Activated CD8-positive, alpha-beta T cell treated with anti-CD3 and anti-CD28 coated beads, Interleukin-2, amount 10 ng/mL, durations not matched to agents 7 days and 5 days (primary cell): ENCODE measurements at regions not wholly inside any gene's neighbourhood (a gene's known extent, or its start where the extent isn't known, plus 50 kb on each side); places are given as distances from the start of the nearest gene placed in this dataset.

Source experiments
- ATAC-seq: fragments of 150-1000 bp; cut with Tn5 transposase; one replicate; pipeline ENCODE4 v1.10.0; 2021; ENCODE audit warnings: moderate library complexity
- CTCF ChIA-PET: fragments of 350-600 bp; sonication (Branson Sonifier 250); formaldehyde crosslinking; loops from one replicate; lab custom pipeline; 2021; ENCODE audit warnings: antibody characterized with exemption; lab: Charles Lee
- POLR2A ChIA-PET: fragments of 350-600 bp; sonication (Branson Sonifier 250); formaldehyde crosslinking; loops from one replicate; lab custom pipeline; 2021; ENCODE audit warnings: antibody characterized with exemption; lab: Charles Lee
- DNase-seq: peaks from one replicate; pipeline ENCODE4 v3.0.0-alpha.2; 2020
- H3K27ac Mint-ChIP-seq: one replicate; pipeline ENCODE4 v1.8.0; 2021; ENCODE audit warnings: mild to moderate bottlenecking, mixed read lengths
- H3K27me3 Mint-ChIP-seq: one replicate; pipeline ENCODE4 v1.8.0; 2021; ENCODE audit warnings: low read depth, mixed read lengths
- H3K36me3 Mint-ChIP-seq: one replicate; pipeline ENCODE4 v1.8.0; 2021; ENCODE audit warnings: low read depth, mixed read lengths
- H3K4me1 Mint-ChIP-seq: one replicate; pipeline ENCODE4 v1.8.0; 2021; ENCODE audit warnings: low read depth, mixed read lengths
- H3K4me3 Mint-ChIP-seq: one replicate; pipeline ENCODE4 v1.8.0; 2021; ENCODE audit warnings: mild to moderate bottlenecking, mixed read lengths
- H3K9me3 Mint-ChIP-seq: one replicate; pipeline ENCODE4 v1.8.0; 2022; ENCODE audit warnings: mixed read lengths; ENCODE audit not compliant: insufficient read depth

- ChIA-PET CTCF (no interaction called here), POLR2A (no interaction called here)
- H3K36me3 Mint-ChIP-seq = no peaks in the 10 kb centered on the region
- peaks cover 3% of the 10 kb centered on the region for H3K9me3 Mint-ChIP-seq
- ATAC-seq = no peak
- peaks cover 21% of the 10 kb centered on the region for H3K27me3 Mint-ChIP-seq
- no peaks in the 10 kb centered on the region for H3K4me1 Mint-ChIP-seq
- no peak for DNase-seq
- H3K27ac Mint-ChIP-seq = no peak overlapping the region
- no peak overlapping the region for H3K4me3 Mint-ChIP-seq
Measured at GRCh38 chr6:167726043-167726621, 100.6 kb upstream of the AFDN start.

- H3K9me3 Mint-ChIP-seq = no peaks in the 10 kb centered on the region
- CTCF ChIA-PET = no interaction called here
- no peak for DNase-seq
- POLR2A ChIA-PET = no interaction called here
- ATAC-seq = no peak
- no peaks in the 10 kb centered on the region for H3K4me1 Mint-ChIP-seq
- no peak overlapping the region for H3K4me3 Mint-ChIP-seq
- H3K36me3 Mint-ChIP-seq = no peaks in the 10 kb centered on the region
- no peak overlapping the region for H3K27ac Mint-ChIP-seq
- H3K27me3 Mint-ChIP-seq = peaks cover 8% of the 10 kb centered on the region
Measured at GRCh38 chr6:167730441-167730840, 96.3 kb upstream of the AFDN start.

- no peak overlapping the region for H3K4me3 Mint-ChIP-seq
- no peaks in the 10 kb centered on the region for H3K4me1 Mint-ChIP-seq
- H3K36me3 Mint-ChIP-seq = no peaks in the 10 kb centered on the region
- no peaks in the 10 kb centered on the region for H3K9me3 Mint-ChIP-seq
- ChIA-PET CTCF (no interaction called here), POLR2A (no interaction called here)
- ATAC-seq (no peak), DNase-seq (no peak)
- H3K27me3 Mint-ChIP-seq = peaks cover 7% of the 10 kb centered on the region
- H3K27ac Mint-ChIP-seq = no peak overlapping the region
Measured at GRCh38 chr6:167731216-167731615, 95.5 kb upstream of the AFDN start.

DNA sequence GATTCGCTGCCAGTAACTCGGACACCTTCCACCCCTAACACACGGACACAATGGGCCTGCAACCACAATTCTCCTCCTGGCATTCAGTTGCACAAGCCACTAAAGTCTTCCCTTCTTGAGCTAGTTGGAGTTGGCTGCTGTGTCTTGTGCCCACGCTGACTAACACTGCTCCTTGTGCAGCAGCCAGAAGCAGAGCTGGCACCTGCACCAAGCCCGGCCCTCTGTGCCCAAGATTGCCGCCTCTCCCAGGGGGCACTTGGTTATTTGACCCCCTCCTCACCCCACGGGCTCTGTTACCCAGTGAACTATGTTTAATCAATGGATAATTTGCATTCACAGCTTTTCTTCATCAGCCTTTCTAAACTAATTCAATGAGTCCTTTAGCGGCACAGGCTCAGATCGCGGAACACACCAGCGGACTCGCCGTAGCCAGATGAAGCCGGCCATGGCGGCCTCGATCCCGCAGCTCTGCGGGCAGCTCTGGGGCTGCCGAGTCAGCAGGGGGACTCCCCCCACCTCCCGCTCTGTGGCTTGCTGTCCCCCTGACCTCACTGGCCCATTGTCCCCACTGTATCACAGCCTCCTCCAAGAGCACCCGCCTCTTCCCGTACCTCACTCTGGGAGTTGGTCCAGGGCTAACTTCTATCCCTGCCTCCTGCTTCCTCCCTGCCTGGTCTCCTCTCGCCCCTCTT, 94.8 kb upstream of the AFDN start:
- no peak for DNase-seq
- no peaks in the 10 kb centered on the region for H3K36me3 Mint-ChIP-seq
- CTCF ChIA-PET = no interaction called here
- no peak overlapping the region for H3K4me3 Mint-ChIP-seq
- POLR2A ChIA-PET = no interaction called here
- peaks cover 6% of the 10 kb centered on the region for H3K27me3 Mint-ChIP-seq
- no peaks in the 10 kb centered on the region for H3K4me1 Mint-ChIP-seq
- no peak overlapping the region for H3K27ac Mint-ChIP-seq
- ATAC-seq = no peak
- no peaks in the 10 kb centered on the region for H3K9me3 Mint-ChIP-seq

GRCh38 chr6:167733740-167734661, 92.7 kb upstream of the AFDN start:
- Mint-ChIP-seq H3K4me3 (no peak overlapping the region), H3K36me3 (no peaks in the 10 kb centered on the region), H3K27me3 (no peaks in the 10 kb centered on the region), H3K9me3 (no peaks in the 10 kb centered on the region), H3K27ac (no peak overlapping the region), H3K4me1 (no peaks in the 10 kb centered on the region)
- CTCF ChIA-PET = no interaction called here
- POLR2A ChIA-PET = no interaction called here
- ATAC-seq (no peak), DNase-seq (no peak)

DNA sequence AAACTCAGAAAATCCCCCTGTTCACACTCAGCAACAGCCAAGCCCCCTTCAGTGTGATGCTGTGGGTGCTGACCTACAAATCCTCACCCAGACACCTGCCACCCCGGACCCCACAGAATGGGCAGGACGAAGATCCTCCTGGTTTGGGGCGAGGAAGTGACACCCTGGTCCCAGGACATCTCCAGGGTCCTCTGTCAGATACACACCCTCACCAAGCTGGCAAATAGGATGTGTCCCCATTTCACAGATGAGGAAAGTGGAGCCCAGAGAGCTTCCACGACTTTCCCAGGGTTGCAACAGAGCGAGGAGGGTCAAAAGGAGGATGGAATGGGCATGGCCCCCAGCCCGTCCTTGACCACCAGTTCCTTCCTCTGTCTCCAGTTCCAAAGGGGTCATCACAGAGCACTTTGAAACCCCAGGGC, 92.0 kb upstream of the AFDN start:
- ChIA-PET CTCF (no interaction called here), POLR2A (no interaction called here)
- Mint-ChIP-seq H3K27ac (no peak overlapping the region), H3K4me1 (no peaks in the 10 kb centered on the region), H3K27me3 (no peaks in the 10 kb centered on the region), H3K4me3 (no peak overlapping the region), H3K9me3 (no peaks in the 10 kb centered on the region), H3K36me3 (no peaks in the 10 kb centered on the region)
- ATAC-seq (no peak), DNase-seq (no peak)

GRCh38 chr6:167735084-167735950, 91.4 kb upstream of the AFDN start:
- H3K27me3 Mint-ChIP-seq = no peaks in the 10 kb centered on the region
- ATAC-seq (no peak), DNase-seq (no peak)
- no peaks in the 10 kb centered on the region for H3K9me3 Mint-ChIP-seq
- no peak overlapping the region for H3K27ac Mint-ChIP-seq
- ChIA-PET CTCF (no interaction called here), POLR2A (no interaction called here)
- no peak overlapping the region for H3K4me3 Mint-ChIP-seq
- H3K36me3 Mint-ChIP-seq = no peaks in the 10 kb centered on the region
- H3K4me1 Mint-ChIP-seq = no peaks in the 10 kb centered on the region

DNA sequence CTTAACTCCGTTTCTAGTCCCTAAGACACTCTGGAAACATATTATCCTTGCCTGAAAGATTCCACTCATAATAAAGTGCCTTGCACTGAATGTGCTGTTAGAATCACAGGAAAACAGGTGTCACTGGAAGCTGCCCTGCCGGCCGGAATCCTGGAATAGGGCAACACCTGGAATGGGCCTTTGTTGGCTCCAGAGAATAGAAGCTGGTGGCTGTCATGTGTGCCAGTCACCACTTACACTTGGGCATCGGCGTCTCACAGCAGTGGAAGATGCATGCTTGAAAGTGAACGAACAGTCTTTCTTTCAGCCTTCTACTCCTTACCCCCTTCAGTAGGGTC, 90.8 kb upstream of the AFDN start:
- DNase-seq (no peak), ATAC-seq (no peak)
- POLR2A ChIA-PET = no interaction called here
- Mint-ChIP-seq H3K27ac (no peak overlapping the region), H3K36me3 (no peaks in the 10 kb centered on the region), H3K9me3 (no peaks in the 10 kb centered on the region), H3K4me3 (no peak overlapping the region), H3K4me1 (no peaks in the 10 kb centered on the region), H3K27me3 (no peaks in the 10 kb centered on the region)
- CTCF ChIA-PET = no interaction called here

DNA sequence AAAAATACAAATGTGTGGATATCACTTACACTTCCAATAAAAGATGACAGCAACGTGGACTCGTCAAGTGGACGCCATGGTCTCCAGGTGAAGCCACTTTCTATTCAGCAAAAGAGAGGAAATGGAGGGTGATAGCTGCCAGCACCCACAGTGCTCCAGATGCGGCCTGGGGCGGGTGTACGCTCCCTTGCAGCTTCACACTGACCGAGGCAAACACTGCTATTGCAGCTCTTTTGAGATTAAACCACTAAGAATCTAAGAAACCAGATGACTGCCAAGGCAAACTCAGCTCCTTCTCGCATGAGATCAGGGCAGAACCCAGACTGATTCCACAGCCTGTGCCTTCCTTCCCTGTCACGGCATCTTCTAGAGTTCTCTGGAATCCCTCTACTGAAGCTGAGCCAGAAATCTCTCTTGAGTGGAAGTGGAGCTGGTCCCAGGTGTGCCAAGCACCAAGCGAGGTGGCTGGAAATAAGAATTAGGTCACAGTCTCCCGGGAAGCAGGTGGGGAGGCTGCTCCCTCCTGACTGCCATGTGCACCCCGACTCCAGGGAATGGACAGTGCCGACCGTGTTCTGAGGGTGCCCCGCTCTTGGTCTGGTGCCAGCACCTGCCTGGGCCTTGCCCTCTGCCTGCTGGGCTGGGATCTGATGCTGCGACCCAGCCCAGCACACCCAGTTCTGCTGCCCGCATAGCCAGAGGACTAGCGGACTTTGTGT, 90.1 kb upstream of the AFDN start:
- Mint-ChIP-seq H3K36me3 (no peaks in the 10 kb centered on the region), H3K9me3 (no peaks in the 10 kb centered on the region), H3K4me3 (no peak overlapping the region), H3K27ac (no peak overlapping the region), H3K4me1 (no peaks in the 10 kb centered on the region), H3K27me3 (peaks cover 2% of the 10 kb centered on the region)
- DNase-seq (no peak), ATAC-seq (no peak)
- ChIA-PET CTCF (no interaction called here), POLR2A (no interaction called here)

GRCh38 chr6:167737205-167737830, 89.4 kb upstream of the AFDN start:
- no peaks in the 10 kb centered on the region for H3K4me1 Mint-ChIP-seq
- no peaks in the 10 kb centered on the region for H3K36me3 Mint-ChIP-seq
- no peak overlapping the region for H3K4me3 Mint-ChIP-seq
- no peaks in the 10 kb centered on the region for H3K9me3 Mint-ChIP-seq
- ChIA-PET CTCF (no interaction called here), POLR2A (no interaction called here)
- H3K27ac Mint-ChIP-seq = no peak overlapping the region
- DNase-seq (no peak), ATAC-seq (no peak)
- H3K27me3 Mint-ChIP-seq = peaks cover 2% of the 10 kb centered on the region

DNA sequence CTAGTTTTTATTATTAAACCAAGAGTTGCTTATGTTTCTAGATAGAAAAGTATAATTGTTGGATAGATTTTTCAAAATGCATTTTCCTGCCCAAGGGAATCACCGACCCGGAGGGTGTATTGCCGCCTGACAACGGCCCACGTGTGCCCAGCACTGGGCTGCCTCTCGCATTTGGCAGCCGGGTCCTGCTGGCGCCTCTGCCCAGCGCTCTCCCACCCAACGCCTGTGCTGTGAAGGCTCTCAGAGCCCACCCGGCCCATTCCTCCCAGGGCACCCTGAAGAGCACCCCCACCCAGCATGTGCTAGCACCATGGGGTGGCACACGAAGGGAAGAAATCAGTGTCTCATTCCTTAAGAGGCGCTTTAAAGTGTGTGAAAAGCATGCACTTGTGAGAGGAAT, 88.3 kb upstream of the AFDN start:
- Mint-ChIP-seq H3K27me3 (peaks cover 2% of the 10 kb centered on the region), H3K4me3 (no peak overlapping the region), H3K4me1 (no peaks in the 10 kb centered on the region), H3K27ac (no peak overlapping the region), H3K9me3 (no peaks in the 10 kb centered on the region), H3K36me3 (no peaks in the 10 kb centered on the region)
- CTCF ChIA-PET = no interaction called here
- POLR2A ChIA-PET = no interaction called here
- no peak for DNase-seq
- no peak for ATAC-seq
